Thyroid gland (tissue), 4 donors: ENCODE measurements at regions not wholly inside any gene's neighbourhood (a gene's known extent, or its start where the extent isn't known, plus 50 kb on each side); places are given as distances from the start of the nearest gene placed in this dataset.

Experiments used
- CTCF ChIP-seq, 6 experiments: fragments of 200-600 bp in 3 of 6; fragments of 450-650 bp in 3 of 6; sonication (generic) in 3 of 6; IDR thresholded peaks; one replicate each; pipeline ENCODE4 v1.5.1; 2016 to 2019; ENCODE audit warnings: antibody characterized with exemption in 6 of 6, mild to moderate bottlenecking in 2 of 6, inconsistent platforms in 1 of 6, moderate library complexity in 1 of 6
- POLR2A ChIP-seq, 2 donors: fragments of 450-650 bp; IDR thresholded peaks; one replicate each; pipeline ENCODE4 v1.6.1; 2017; ENCODE audit warnings: antibody characterized with exemption in 2 of 2, mild to moderate bottlenecking in 2 of 2, moderate library complexity in 1 of 2

DNA sequence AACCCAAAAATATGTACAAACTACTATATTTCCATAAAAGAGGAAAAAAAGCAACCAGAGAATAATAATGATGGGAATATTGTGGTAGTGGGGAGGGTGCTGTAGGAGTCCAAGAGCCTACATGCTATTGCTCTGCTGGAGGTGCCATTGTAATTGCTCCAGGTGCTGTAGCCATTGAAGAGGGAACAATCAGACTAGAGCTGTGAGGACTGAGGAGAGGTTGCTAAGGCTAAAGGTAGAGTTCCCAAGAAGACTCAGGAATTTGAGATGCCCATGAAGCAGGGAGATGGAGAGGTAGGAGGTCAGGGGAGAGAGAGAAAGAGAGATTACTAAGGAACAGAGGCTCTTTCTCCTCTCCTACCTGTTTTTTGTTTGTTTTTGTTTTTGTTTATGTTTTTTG is 394.0 kb downstream of the DMRTA1 start:
- no peak for TF ChIP-seq POLR2A (IDR thresholded peaks at IDR 0.05)
- TF ChIP-seq CTCF (IDR thresholded peaks at IDR 0.05), result no peak
